Sigmoid colon (tissue), 6 donors: ENCODE measurements at regions not wholly inside any gene's neighbourhood (a gene's known extent, or its start where the extent isn't known, plus 50 kb on each side); places are given as distances from the start of the nearest gene placed in this dataset.
"Not testable (repeated sequence)": the region's sequence is repeated elsewhere in the genome, so short reads cannot be mapped to it uniquely, and the experiment has no call there.

Experiments
- DNase-seq: peaks from one replicate; pipeline ENCODE4 v3.0.0-alpha.2; 2019
- H3K27ac ChIP-seq, 4 donors: fragments of 200-600 bp; sonication (generic); one replicate each; pipeline ENCODE4 v1.5.1; 2016 to 2019; ENCODE audit warnings: mild to moderate bottlenecking in 1 of 4
- H3K27me3 ChIP-seq, 3 donors: fragments of 200-600 bp; sonication (generic); one replicate each; pipeline ENCODE4 v1.5.1; 2019; ENCODE audit warnings: mild to moderate bottlenecking in 1 of 3
- H3K36me3 ChIP-seq, 4 donors: fragments of 200-600 bp; sonication (generic); one replicate each; pipeline ENCODE4 v1.5.1; 2016 to 2019
- H3K4me1 ChIP-seq, 4 donors: fragments of 200-600 bp; sonication (generic); one replicate each; pipeline ENCODE4 v1.5.1; 2017 to 2019
- H3K4me3 ChIP-seq, 4 donors: fragments of 200-600 bp; sonication (generic); one replicate each; pipeline ENCODE4 v1.5.1; 2017 to 2019; ENCODE audit warnings: mild to moderate bottlenecking in 2 of 4, moderate library complexity in 1 of 4
- H3K9me3 ChIP-seq, 4 donors: fragments of 200-600 bp in 3 of 4; sonication (generic) in 3 of 4; one replicate each; pipeline versions ENCODE4 v1.5.1 to v1.6.1; 2013 to 2019
- WGBS, 2 donors: extraction: QIAGEN DNeasy Blood & Tissue Kit; methylation state at CpG; one replicate each; pipeline ENCODE4 v1.1.7; 2013; 5-methylcytosine and 5-hydroxymethylcytosine counted together
- intact Hi-C: fragments of 100-400 bp; cut with DNase I; formaldehyde crosslinking; loops from one replicate; pipeline ENCODE4 v1.15.1; 2023
- donor health status: healthy with polysubstance abuse.
- donor health status: healthy.

GRCh38 chr2:89979826-89980537 lies 1288.5 kb downstream of the RPIA start:
- H3K36me3 ChIP-seq, H3K27ac ChIP-seq, intact Hi-C loops, H3K4me1 ChIP-seq, DNase-seq, H3K4me3 ChIP-seq, H3K9me3 ChIP-seq, H3K27me3 ChIP-seq: not testable (repeated sequence)
- WGBS, 2 donors: 57 to 65% methylated on average over 2 of the region's 2 CpGs

- 64 to 66% methylated on average over 4 of the region's 4 CpGs for WGBS, 2 donors
- not testable (repeated sequence) for H3K9me3 ChIP-seq, H3K27me3 ChIP-seq
Measured at GRCh38 chr2:89982246-89982645, 1290.8 kb downstream of the RPIA start.

GRCh38 chr2:89985650-89986049 lies 1294.2 kb downstream of the RPIA start:
- intact Hi-C loops, H3K9me3 ChIP-seq, DNase-seq, H3K27me3 ChIP-seq, H3K4me1 ChIP-seq, H3K36me3 ChIP-seq, H3K27ac ChIP-seq, H3K4me3 ChIP-seq: not testable (repeated sequence)
- WGBS, 2 donors: no CpG with 5 or more reads among the region's 3 CpGs

More at GRCh38 chr2:89982246-89982645, 1290.8 kb downstream of the RPIA start:
- H3K36me3 ChIP-seq, intact Hi-C loops, H3K27ac ChIP-seq, H3K4me3 ChIP-seq, H3K4me1 ChIP-seq, DNase-seq: not testable (repeated sequence)

GRCh38 chr2:89986532-89986931 lies 1295.1 kb downstream of the RPIA start:
- H3K4me3 ChIP-seq, H3K4me1 ChIP-seq, intact Hi-C loops, DNase-seq, H3K27ac ChIP-seq, H3K36me3 ChIP-seq, H3K27me3 ChIP-seq, H3K9me3 ChIP-seq: not testable (repeated sequence)
- 78% methylated on average over 4 of the region's 4 CpGs for WGBS, 2 donors

DNA sequence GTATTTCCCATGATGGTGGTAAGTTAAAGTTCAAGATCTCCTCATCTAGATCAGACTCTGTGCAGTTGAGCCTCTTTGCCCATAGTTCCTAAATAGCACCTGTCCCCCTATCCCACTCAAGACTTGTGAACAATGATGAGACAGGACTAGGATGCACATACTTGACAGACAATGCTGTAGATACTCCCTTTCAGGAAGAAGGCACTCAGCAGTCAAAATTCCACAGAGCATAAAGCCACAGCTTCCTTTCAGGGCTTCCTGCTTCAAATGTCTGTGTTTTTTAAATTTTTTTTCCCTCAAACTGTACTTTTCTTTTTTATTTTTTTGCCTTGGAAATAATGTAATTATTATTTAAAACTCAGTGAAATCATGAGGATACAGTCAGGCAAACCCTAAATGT lies 1305.3 kb downstream of the RPIA start:
- H3K4me1 ChIP-seq, H3K36me3 ChIP-seq, intact Hi-C loops, H3K9me3 ChIP-seq, H3K27ac ChIP-seq, H3K27me3 ChIP-seq, H3K4me3 ChIP-seq, DNase-seq: not testable (repeated sequence)

DNA sequence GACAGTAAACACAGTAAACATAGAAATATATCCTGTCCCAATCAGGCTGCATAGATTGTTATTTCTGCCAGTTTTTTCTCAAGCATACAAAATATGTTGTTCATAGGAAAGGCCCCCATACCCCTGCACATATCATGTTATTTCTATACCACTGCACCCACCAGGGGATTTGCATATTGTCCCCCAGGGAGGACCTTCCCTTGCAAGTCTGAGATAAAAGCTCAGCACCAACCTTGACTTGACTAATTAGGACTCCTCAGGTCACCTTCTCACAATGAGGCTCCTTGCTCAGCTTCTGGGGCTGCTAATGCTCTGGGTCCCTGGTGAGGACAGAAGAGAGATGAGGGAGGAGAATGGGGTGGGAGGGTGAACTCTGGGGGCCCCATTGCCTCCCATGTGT lies 1313.1 kb downstream of the RPIA start:
- H3K36me3 ChIP-seq, H3K4me1 ChIP-seq, H3K27me3 ChIP-seq, H3K27ac ChIP-seq, DNase-seq, H3K4me3 ChIP-seq, intact Hi-C loops, H3K9me3 ChIP-seq: not testable (repeated sequence)

- H3K27ac ChIP-seq, H3K9me3 ChIP-seq, H3K36me3 ChIP-seq, H3K4me3 ChIP-seq, DNase-seq, H3K27me3 ChIP-seq, H3K4me1 ChIP-seq, intact Hi-C loops: not testable (repeated sequence)
- 53 to 62% methylated on average over 2 to 3 of the region's 4 CpGs for WGBS, 2 donors
Measured at GRCh38 chr2:90010442-90011100, 1319.1 kb downstream of the RPIA start.

DNA sequence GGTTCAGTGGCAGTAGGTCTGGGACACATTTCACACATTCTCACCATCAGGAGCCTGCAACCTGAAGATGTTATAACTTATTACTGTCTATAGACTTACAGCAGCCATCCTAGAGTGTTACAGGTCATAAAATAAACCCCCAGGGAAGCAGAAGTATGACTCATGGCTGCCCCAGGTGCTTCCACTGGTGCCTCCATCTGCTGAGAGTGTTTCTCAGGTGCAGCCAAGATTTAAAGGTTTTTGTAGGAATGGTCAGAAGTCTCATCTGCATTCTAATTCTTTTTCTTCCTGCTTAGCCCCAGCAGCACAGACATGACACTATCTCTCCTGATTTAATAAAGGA lies 1319.6 kb downstream of the RPIA start:
- H3K4me1 ChIP-seq, intact Hi-C loops, DNase-seq, H3K27ac ChIP-seq, H3K4me3 ChIP-seq, H3K27me3 ChIP-seq, H3K9me3 ChIP-seq, H3K36me3 ChIP-seq: not testable (repeated sequence)

GRCh38 chr2:90019908-90020307 lies 1328.4 kb downstream of the RPIA start:
- H3K27ac ChIP-seq, DNase-seq, H3K9me3 ChIP-seq, H3K36me3 ChIP-seq, H3K4me3 ChIP-seq, H3K27me3 ChIP-seq, intact Hi-C loops, H3K4me1 ChIP-seq: not testable (repeated sequence)
- 31 to 74% methylated on average over 1 of the region's 1 CpG for WGBS, 2 donors

DNA sequence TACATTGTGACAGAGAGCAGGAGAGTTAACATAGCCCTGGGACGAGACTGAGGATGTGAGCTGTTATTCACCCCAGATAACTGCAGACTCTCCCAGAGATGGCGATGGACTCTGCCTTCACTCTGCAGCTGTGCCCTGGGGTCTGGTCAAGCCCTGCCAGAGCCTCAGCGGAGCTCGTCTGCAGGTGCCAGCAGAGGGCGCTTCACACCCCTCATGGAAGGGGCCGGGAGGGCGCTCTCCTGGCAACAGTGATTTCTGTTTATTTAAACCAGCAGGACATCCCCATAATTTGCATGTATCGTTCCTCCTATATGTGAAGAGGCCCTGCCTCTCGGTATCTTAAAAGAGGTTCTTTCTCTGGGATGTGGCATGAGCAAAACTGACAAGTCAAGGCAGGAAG lies 1329.8 kb downstream of the RPIA start:
- H3K9me3 ChIP-seq, H3K4me3 ChIP-seq, H3K36me3 ChIP-seq, H3K27ac ChIP-seq, intact Hi-C loops, H3K27me3 ChIP-seq, H3K4me1 ChIP-seq, DNase-seq: not testable (repeated sequence)
- WGBS, 2 donors: 14 to 19% methylated on average over 5 to 7 of the region's 9 CpGs

GRCh38 chr2:90027231-90027643 lies 1335.8 kb downstream of the RPIA start:
- H3K36me3 ChIP-seq, H3K4me1 ChIP-seq, H3K27ac ChIP-seq, H3K27me3 ChIP-seq, H3K9me3 ChIP-seq, intact Hi-C loops, H3K4me3 ChIP-seq, DNase-seq: not testable (repeated sequence)
- WGBS, 2 donors: 38 to 44% methylated on average over 3 of the region's 3 CpGs

DNA sequence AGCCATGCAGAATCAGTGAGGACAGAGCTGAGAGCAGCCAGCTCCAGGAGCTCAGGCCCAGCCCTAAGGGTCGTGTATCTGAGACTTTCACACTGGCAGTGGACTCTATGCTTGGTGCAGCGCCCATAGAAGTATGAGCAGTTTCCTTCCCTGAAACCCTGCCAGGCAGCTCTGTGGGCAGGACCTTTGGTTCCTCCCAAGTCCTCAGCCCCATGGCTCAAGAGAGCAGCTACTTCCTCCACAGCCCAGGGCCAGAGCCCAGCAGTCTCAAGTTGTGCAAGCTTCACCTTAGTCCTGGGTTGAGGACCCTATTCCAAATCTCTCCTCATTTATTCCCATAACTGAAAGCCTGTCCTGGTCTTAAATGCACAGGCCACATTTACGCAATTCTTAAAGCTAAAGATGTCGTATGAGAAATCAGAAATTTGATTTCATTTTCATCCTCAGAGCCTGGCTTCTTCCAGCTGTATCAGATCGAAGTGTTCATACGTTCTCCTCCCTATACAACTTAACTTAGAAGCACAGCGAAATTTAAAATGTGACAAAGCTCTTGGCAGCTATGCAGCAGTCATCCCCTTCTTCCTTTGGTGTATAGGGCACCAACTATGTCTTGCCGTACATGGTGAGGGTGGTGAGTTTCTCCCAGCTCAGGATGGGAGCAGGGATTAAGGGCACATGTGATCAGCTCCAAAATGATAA lies 1337.1 kb downstream of the RPIA start:
- H3K4me1 ChIP-seq, H3K36me3 ChIP-seq, DNase-seq, intact Hi-C loops, H3K27me3 ChIP-seq, H3K27ac ChIP-seq, H3K4me3 ChIP-seq, H3K9me3 ChIP-seq: not testable (repeated sequence)
- 65 to 70% methylated on average over 8 of the region's 8 CpGs for WGBS, 2 donors

DNA sequence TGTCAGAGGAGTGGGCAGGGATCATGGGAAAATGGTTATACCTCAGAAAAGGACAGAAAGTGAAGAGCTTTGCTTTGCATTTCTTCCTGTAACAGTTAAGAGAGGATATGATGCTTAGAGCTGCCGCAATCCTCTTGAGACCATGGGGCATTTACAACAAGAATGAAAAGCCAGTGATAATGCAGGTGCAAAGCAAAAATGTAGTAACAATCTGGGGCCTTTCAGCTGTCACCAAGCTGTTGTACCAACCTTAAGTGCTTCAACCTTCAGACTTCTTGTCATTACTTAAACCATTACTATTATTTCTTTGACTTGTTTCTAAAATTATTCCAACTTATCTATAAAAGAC lies 1337.6 kb downstream of the RPIA start:
- H3K27me3 ChIP-seq, H3K36me3 ChIP-seq, H3K4me1 ChIP-seq, DNase-seq, H3K27ac ChIP-seq, H3K4me3 ChIP-seq, H3K9me3 ChIP-seq, intact Hi-C loops: not testable (repeated sequence)
- WGBS, 2 donors: 75 to 92% methylated on average over 1 of the region's 1 CpG
